ENCODE measurements at regions not wholly inside any gene's neighbourhood (a gene's known extent, or its start where the extent isn't known, plus 50 kb on each side); places are given as distances from the start of the nearest gene placed in this dataset.
"Not testable (repeated sequence)": the region's sequence is repeated elsewhere in the genome, so short reads cannot be mapped to it uniquely, and the experiment has no call there.

DNA sequence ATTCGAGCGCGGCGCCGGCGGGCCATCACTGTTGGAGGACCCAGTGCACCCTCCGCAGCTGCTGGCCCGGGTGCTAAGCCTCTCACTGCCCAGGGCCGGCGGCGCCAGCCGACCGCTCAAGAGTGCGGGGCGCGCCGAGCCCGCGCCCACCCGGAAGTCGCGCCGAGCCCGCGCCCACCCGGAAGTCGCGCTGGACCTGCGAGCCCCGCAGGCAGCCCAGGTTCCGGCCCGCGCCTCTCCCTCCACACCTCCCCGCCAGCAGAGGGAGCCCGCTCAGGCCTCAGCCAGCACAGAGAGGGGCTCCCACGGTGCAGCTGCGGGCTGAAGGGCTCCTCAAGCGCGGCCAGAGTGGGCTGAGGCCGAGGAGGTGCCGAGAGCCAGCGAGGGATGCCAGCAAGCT lies 170.8 kb downstream of the GTF2H2C_2 start:
- TF ChIP-seq, protein P1, sequence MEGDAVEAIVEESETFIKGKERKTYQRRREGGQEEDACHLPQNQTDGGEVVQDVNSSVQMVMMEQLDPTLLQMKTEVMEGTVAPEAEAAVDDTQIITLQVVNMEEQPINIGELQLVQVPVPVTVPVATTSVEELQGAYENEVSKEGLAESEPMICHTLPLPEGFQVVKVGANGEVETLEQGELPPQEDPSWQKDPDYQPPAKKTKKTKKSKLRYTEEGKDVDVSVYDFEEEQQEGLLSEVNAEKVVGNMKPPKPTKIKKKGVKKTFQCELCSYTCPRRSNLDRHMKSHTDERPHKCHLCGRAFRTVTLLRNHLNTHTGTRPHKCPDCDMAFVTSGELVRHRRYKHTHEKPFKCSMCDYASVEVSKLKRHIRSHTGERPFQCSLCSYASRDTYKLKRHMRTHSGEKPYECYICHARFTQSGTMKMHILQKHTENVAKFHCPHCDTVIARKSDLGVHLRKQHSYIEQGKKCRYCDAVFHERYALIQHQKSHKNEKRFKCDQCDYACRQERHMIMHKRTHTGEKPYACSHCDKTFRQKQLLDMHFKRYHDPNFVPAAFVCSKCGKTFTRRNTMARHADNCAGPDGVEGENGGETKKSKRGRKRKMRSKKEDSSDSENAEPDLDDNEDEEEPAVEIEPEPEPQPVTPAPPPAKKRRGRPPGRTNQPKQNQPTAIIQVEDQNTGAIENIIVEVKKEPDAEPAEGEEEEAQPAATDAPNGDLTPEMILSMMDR (IDR thresholded peaks at IDR 0.05) = peak; percentile 18
- intact Hi-C loops (cut with DNase I); H3K36me3 ChIP-seq; H3K27me3 ChIP-seq; ATAC-seq; H3K27ac ChIP-seq; H3K4me1 ChIP-seq; H3K9me3 ChIP-seq: not testable (repeated sequence)
- peak; percentile 77 for DNase-seq
- peak overlapping the region; percentile 23 for H3K4me3 ChIP-seq

Measured in upper lobe of right lung (tissue), 1 donor.